GM19463 (cell line): ENCODE measurements at regions not wholly inside any gene's neighbourhood (a gene's known extent, or its start where the extent isn't known, plus 50 kb on each side); places are given as distances from the start of the nearest gene placed in this dataset.
"Not testable (repeated sequence)": the region's sequence is repeated elsewhere in the genome, so short reads cannot be mapped to it uniquely, and the experiment has no call there.

Experiments used
- ATAC-seq: cut with Tn5 transposase; IDR thresholded peaks from one replicate; pipeline ENCODE4 v1.9.1; 2021; ENCODE audit warnings: mild to moderate bottlenecking, moderate library complexity; ENCODE audit not compliant: unreplicated experiment

DNA sequence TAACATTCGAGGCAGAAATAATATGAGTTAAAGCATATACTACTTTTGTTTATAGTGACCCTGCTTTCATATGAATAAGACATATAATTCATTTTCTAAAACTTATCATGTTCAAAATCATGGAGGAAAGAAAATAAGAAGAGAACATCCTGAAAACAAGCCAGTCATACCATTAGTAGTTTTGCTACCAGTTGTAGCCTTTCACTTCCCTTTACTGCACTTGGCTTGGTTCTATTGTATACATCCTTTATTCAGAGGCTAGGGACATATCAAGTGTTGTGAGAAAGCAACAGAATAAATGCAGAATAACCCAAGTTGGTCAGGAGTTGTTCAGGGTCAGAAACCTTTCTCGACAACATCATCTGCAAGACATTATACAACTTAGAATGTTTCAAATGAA is 598.7 kb downstream of the SOX5 start:
- no peak for ATAC-seq

DNA sequence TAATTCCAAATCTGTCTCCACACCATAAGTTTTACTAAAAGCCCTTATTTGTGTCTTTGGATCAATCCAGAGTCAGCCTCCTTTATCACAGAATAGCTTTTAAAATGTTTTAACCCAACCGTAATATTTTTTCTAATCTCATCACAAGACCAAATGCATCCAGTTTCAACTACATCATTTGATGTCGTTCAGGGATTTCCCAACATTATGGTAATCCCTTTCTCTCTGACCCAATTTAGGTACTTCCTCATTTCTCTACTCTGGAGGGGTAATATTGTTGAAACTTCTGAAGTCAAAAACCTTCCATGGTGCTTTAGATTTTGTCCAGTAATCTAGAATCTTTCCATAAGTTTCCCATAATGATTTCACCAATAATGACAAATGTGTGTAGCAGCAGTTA is 596.8 kb downstream of the SOX5 start:
- ATAC-seq = no peak

DNA sequence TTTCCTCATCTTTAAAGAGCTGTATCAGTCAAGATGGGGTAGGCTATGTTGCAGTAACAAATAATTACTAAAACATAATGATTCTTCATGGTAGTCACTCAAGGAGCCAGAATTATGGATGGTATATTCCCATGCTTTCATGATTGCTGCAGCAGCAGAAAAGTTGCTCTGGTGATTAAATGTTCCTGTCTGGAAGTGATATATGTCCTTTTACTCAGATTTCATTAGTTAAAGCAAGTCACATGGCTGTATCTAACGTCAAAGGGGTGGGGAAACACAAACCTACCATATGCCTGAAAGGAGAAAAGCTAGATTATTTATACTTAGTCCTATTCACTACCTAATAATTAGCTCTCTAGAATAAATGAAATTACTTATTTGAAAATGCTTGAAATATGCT is 594.7 kb downstream of the SOX5 start:
- ATAC-seq = no peak

DNA sequence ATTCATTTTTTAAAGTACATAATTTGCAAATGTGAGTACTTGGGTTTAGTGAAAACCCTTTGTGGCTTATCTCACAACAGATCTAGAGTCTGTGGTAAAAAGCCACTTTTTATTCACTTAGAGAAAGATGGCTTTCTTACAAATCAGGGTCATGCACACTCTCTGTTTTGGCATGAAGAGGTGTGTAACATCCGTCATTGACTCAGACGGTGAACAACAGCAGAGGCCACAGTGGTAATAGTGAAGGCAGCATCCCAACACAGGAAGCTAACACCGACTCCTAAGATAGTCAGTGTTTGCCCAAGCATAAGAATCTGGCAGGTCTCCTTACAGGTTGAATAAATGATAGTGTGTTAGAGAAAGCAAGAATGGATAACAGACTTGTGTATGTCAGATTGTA is 593.0 kb downstream of the SOX5 start:
- no peak for ATAC-seq

DNA sequence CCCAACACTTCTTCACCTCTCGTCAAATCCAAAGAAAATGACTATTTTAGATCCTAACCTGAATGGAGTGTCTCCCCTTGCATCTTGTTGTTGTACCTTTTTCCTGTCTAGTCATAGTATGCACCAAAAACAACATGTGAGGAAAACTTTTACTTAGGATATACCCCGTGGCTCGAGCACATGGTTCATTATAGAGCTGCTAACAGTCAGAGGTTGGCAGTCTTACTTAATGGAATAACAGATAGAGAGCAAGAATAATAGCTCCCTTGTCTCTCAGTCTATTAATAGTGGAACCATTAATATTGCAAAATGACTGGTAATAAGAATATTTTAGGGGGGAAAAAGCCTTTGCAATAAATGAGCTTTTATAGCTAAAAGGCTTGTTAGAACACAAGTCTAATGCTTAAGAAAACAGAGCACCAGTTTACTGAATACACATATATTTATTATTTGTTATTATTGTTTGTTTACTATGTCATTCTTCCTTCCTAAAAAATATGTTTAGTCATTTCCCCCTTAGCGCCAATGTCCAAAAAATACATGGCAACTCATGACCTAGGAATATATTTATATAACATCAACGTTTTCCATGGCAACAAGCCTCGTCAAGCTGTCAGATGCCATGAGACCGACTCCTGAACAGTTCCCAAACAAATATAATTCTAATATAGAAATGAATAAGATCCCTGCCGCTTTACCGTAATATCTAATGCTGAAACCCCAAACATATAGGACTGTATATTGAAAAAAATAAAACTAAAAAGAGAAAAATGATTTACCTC is 592.4 kb downstream of the SOX5 start:
- no peak for ATAC-seq

DNA sequence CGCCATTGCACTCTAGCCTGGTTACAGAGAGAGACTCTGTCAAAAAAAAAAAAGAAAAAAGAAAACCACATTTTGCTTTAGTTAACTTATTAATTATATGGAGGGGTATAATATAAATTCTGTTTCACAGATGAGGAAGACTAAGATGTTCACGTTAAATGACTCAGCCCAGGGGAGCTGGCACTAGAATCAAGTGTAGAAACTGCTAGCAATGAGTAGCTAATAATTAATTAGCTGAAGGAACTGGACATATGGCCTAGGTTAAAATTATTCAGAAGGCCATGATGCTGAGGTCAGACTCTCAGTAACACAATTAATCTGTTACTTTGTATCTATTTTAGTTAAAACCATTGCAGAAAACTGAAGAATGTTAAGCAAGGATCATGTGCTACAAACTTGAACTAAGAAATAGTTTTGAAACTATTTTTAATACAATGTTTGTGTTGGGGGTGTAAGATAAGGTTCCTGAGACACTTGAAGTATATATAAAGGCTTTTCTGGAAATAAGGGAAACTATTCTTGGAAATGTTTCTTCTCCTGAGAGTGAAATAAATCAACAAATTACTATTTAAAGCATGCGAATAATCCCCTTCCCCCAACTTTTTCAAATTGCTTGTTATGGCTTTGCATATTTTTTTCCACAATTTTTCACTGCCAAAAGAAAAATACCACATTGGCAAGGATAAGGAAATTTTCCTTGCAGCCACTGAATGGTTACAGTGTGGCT is 589.3 kb downstream of the SOX5 start:
- ATAC-seq = no peak

DNA sequence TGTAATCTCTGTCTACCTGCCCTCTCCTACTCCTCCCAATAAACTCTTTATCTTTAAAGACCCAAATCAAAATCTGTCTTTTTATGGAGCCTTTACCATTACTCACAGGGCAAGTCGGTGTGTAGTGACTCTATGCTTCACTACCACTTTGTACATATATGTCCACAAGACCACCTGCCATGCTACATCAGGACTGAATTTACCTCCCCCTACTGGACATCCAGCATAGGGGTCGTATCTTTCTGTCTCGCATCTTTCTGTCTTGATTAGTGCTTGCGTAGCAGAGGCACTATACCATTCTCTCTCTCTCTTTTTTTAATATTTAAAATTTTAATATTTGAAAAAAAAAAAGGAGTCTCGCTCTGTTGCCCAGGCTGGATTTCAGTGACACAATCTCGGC is 587.5 kb downstream of the SOX5 start:
- ATAC-seq = no peak

DNA sequence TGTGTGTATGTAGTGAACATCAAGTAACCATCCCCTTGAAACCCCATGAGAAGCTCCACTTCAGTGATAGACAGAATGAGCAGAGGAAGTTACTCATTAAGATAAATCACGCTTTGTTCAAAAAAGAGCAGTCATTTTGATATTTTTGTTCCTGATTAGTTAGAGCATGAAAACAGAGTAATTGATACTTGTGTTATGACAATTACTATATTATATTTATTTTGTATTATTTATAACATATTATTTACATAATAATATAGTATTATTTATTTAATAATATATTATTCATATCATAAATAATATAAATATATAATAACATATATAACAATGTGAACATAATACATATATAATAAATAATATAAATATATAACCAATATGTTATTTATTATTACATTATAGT is 580.9 kb downstream of the SOX5 start:
- ATAC-seq = no peak

DNA sequence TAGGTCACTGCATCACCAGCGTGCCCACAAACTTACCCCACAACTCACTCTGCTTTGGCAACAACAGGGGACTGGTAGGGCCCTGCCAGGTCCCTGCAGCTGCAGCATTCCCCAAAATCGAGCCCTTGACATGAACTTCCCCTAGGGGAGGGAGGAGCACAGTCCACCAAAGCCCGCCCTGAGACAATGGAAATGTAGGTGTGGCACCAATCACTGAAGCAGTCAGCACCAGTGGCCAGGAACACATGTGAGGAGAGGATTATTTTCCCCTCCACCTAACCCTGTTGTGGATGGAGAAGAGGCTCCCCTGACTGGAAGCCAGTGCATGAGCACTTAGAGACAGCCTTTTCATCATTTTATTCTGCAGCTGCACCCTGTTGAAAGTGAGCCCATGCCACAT is 573.8 kb downstream of the SOX5 start:
- ATAC-seq = no peak

DNA sequence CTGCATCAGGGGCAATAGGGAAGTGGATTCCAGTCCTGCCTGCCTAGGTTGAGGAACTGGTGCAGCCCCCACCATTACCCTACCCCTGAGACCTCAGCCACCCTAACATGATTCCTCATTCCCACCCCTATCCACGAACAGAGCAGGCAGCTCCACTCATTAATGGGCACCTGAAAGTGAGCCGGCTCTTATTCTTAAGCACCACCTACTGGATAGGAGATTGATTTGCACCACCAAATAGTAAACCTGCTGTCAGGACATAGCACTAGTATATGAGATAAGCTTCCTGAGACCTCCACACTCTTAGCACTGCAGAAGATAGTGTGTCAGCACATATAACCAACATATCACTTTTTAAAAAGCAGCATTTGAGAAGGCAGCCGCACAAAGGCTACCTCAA is 573.2 kb downstream of the SOX5 start:
- no peak for ATAC-seq

DNA sequence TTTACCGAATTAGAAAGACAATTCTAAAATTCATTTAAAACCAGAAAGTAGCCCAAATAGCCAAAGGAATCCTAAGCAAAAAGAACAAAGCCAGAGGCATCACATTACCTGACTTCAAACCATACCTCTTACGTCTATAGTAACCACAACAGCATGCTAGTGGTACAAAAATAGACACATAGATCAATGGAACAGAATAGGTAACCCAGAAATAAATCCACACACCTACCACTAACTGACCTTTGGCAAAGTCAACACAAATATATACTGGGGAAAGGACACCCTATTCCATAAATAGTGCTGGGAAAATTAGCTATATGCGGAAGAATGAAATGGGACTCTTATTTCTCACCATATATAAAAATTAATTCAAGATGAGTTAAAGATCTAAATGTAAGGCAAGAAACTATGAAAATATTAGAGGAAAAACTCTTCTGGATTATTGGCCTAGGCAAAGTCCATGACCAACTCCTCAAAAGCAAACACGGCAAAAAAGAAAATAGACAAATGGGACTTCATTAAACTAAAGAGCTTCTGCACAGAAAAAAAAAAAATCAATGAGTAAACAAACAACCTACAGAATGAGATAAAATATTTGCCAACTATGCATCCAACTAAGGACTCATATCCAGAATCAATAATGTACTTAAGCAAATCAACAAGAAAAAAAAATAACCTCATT is 568.9 kb downstream of the SOX5 start:
- no peak for ATAC-seq

DNA sequence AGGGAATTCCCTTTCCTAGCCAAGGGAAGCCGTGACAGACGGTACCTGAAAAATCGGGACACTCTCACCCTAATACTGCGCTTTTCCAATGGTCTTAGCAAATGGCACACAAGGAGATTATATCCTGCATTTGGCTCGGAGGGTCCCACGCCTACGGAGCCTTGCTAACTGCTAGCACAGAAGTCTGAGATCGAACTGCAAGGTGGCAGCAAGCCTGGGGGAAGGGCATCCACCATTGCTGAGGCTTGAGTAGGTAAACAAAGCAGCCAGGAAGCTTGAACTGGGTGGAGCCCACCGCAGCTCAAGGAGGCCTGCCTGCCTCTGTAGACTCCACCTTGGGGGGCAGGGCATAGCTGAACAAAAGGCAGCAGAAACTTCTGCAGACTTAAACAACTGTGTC is 560.6 kb downstream of the SOX5 start:
- not testable (repeated sequence) for ATAC-seq

DNA sequence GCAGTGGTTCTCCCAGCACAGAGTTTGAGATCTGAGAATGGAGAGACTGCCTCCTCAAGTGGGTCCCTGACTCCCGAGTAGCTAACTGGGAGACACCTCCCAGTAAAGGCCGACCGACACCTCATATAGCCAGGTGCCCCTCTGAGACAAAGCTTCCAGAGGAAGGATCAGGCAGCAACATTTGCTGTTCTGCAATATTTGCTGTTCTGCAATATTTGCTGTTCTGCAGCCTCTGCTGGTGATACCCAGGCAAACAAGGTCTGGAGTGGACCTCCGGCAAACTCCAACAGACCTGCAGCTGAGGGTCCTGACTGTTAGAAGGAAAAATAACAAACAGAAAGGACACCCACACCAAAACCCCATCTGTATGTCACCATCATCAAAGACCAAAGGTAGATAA is 560.2 kb downstream of the SOX5 start:
- not testable (repeated sequence) for ATAC-seq

DNA sequence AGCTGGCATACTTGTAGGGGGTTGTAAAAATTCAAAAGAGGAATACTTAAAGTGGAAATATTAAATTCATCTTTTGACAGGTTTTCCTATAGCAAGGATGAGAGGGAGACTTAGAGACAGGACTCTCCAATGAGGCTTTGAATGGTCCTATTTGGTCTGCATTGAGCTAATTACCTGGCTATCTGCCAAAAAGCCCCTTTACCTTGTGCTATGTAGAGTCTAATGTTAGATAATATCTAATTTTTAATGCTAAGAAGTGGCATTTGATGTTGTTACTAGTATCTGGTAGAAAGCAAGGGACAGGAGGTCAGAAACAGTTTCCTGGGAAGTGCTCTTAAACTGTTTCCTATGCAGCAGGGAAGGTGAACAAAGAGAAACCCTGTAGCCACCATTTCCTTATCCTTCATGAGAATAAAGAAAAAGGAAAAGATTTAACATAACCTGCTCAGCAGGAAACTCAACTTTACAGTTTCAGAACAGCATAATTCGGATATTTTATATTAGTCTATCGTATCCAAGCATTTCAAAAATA is 550.0 kb downstream of the SOX5 start:
- ATAC-seq = no peak

DNA sequence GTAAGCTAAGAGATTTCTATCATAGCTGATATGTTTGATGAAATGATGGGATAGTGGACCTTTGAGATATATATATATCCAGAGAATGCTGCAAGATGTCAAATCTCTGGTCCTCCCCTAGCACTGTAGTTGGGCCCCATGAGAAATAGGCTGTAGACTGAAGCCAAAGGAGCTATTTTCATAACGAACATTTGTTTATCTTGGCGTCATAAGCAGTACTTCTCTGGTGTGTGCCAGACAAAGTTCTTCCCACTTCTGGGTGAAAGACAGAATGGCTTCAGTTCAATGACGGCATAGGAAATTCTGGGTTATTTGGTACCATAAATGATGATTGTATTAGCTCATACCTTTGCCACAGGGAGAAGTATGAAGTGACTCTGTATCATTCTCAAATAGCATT is 534.3 kb downstream of the SOX5 start:
- no peak for ATAC-seq

DNA sequence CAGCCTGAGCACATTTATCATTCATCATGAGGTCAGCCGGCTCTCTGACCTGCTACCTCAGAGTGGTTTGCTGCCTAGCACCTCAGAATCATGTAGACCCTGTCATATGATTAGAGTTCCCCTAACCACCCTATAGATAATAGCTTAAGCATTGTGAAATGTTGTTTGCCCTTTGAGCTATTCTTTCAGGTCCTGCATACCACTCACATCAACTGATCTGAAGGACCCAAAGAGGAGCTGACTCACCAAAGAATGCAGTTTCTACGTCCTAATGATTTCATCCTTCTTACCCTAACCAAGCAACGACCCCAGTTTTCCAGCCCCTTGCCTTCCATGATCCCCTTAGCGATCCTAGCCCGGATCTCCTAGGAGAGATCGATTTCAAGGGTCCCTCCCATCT is 527.9 kb downstream of the SOX5 start:
- ATAC-seq = no peak

DNA sequence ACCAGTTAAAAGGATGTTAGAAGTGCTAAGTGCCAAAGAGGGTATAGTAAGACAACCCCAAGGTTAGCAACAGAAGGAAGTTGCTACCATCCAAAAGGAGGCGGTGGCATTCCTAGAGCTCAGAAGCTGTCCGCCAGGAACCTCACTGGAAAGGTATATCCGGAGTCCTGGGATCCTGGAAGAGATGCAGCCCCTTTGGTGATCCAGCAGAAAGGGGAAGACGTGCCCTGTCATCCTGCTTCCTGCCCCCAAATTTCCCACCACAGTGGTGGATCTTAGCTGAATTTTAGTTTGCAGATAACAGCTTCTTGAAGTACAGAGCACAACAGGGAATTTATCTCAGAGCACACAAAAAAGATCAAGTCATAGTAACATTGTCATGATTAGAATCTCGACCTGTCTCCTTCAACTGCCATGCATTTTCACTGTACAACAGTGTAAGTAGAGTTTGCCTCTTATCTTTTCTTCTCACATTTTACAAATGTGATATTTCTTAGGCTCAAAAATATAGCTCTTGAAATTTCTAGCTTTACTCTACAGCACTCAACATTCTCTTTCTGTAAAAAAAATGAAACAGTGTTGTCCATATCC is 526.3 kb downstream of the SOX5 start:
- ATAC-seq = no peak

DNA sequence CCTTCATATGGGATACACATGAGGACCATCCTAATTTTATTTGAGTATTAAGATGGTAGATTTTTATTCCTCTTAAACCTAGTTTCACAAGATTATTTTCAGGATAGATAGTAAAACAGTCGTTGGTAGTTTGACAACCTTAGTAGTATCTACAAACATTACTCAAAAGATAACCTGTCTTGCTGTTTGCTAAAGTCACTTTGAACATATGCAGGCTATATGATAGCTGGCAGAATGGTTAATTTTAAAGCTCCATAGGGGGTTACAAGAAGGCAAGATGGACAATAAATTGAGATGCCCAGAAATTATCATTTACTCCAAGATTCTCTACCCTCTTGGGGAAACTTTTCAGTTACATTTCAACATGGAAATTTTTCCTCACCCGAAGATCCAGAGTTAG is 525.7 kb downstream of the SOX5 start:
- no peak for ATAC-seq

DNA sequence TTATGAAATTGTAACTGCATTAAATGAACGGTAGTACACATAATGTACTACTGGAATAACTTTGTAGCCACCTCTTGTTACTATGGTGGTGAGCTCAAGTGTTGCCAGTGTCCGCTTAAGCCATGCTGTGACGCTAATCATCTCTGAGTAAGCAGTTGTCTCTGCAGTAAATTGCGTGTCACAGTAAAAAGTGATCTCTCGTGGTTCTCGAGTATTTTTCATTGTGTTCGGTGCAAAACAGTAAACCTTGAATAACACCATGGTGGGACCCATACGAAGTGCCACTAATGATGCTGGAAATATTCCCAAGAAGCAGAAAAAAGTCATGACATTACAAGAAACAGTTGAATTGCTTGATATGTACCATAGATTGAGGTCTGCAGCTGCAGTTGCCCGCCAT is 524.8 kb downstream of the SOX5 start:
- ATAC-seq = no peak

DNA sequence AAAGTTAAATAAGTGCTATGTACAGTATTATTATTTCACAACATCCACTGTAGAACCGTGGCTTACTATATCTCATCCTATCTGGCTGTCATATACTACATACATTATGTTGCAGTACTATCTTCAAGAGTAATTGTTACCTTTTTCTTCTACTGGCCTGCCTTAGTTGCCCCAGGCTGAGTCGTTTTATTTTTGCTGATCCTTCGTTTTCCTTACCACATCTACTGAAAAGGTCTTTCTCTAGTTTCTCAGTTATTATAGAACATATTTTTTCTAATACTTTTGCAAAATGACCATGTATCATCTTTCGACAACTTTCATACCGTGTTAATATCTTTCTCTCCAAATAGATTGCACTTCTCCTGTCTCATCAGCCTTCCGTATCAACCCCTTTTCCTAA is 523.1 kb downstream of the SOX5 start:
- ATAC-seq = no peak

DNA sequence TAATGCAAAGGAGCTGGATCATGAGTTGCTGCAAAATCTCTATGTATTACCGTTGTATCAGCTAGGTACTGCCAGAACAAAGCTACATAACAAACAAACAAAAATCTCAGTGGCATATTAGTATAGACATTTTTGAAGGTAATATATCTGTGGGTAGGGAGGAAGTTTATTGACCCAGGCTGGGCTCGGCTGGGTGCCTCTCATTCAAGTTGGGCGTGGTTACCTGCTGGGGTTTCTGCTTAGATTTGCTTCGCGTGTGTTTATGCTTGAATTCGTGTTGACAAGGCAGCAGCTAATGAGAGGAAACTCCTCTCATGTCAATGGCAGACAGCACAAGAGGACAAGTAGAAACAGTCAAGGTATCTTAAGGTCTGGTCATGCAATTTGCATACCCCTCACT is 520.7 kb downstream of the SOX5 start:
- ATAC-seq = no peak
